WI38 (cell line): ENCODE measurements at regions not wholly inside any gene's neighbourhood (a gene's known extent, or its start where the extent isn't known, plus 50 kb on each side); places are given as distances from the start of the nearest gene placed in this dataset.
"Not testable (repeated sequence)": the region's sequence is repeated elsewhere in the genome, so short reads cannot be mapped to it uniquely, and the experiment has no call there.

Experiments
- H3K4me3 ChIP-seq: 2 replicates; pipeline ENCODE4 v1.5.1; 2011; ENCODE audit warnings: low read depth, mild to moderate bottlenecking, control low read depth, low read length
- CTCF ChIP-seq: IDR thresholded peaks from 2 replicates; pipeline ENCODE4 v1.5.1; 2012; ENCODE audit warnings: low read depth, mild to moderate bottlenecking, control low read depth, low read length

GRCh38 chr15:66631616-66632263 lies 65.9 kb upstream of the LCTL start:
- TF ChIP-seq CTCF: no peak
- H3K4me3 ChIP-seq: no peak overlapping the region

- no peak overlapping the region for H3K4me3 ChIP-seq
- no peak for TF ChIP-seq CTCF
Observed at GRCh38 chr15:66633041-66633937, 67.5 kb upstream of the LCTL start.

- H3K4me3 ChIP-seq: no peak overlapping the region
- TF ChIP-seq CTCF: no peak
Observed at GRCh38 chr15:66633938-66634250, 68.1 kb upstream of the LCTL start.

- H3K4me3 ChIP-seq: no peak overlapping the region
- no peak for TF ChIP-seq CTCF
Observed at GRCh38 chr15:66634540-66634939, 67.5 kb upstream of the SMAD6 start.

- TF ChIP-seq CTCF: no peak
- no peak overlapping the region for H3K4me3 ChIP-seq
Observed at GRCh38 chr15:66635006-66635405, 67.0 kb upstream of the SMAD6 start.

GRCh38 chr15:66635817-66636216 lies 66.2 kb upstream of the SMAD6 start:
- no peak overlapping the region for H3K4me3 ChIP-seq
- no peak for TF ChIP-seq CTCF

GRCh38 chr15:66637044-66637443 lies 65.0 kb upstream of the SMAD6 start:
- not testable (repeated sequence) for H3K4me3 ChIP-seq

- TF ChIP-seq CTCF: no peak
- H3K4me3 ChIP-seq: no peak overlapping the region
Observed at GRCh38 chr15:66638377-66638776, 63.7 kb upstream of the SMAD6 start.
